ENCODE measurements at regions not wholly inside any gene's neighbourhood (a gene's known extent, or its start where the extent isn't known, plus 50 kb on each side); places are given as distances from the start of the nearest gene placed in this dataset.

DNA sequence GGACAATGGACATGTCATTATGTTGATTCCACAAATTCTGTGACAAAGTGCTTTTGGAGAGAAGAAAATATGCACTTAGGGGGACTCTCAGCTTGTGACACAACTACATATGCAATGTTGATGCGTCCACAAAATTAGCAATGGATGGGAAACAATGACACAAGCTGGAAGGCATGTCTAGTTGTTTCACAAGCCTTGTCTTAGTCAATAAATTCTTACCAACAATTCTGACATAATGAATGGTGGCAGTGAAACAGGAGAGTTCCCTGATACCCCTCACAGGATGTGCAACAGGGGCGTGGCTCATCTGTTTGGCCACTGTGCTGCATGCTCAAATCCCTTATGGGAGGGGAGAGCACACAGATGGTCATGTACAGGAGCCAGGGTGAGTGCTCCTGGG is 347.2 kb upstream of the DLGAP1 start:
- H3K79me2 ChIP-seq (ENCODE audit: insufficient read depth, low read length): no peaks in the 10 kb centered on the region
- H3F3A ChIP-seq (ENCODE audit: low read depth): no peaks in the 10 kb centered on the region
- no peak overlapping the region for H3K9ac ChIP-seq (ENCODE audit: low read depth, low read length, poor library complexity, severe bottlenecking)
- H3K27me3 ChIP-seq (ENCODE audit: insufficient read depth, low read length, poor library complexity, severe bottlenecking): no peaks in the 10 kb centered on the region
- H3K36me3 ChIP-seq (ENCODE audit: insufficient read depth, low read length): no peaks in the 10 kb centered on the region
- H3K9me3 ChIP-seq (ENCODE audit: insufficient read depth, low read depth, low read length): no peaks in the 10 kb centered on the region
- TF ChIP-seq, protein P1, sequence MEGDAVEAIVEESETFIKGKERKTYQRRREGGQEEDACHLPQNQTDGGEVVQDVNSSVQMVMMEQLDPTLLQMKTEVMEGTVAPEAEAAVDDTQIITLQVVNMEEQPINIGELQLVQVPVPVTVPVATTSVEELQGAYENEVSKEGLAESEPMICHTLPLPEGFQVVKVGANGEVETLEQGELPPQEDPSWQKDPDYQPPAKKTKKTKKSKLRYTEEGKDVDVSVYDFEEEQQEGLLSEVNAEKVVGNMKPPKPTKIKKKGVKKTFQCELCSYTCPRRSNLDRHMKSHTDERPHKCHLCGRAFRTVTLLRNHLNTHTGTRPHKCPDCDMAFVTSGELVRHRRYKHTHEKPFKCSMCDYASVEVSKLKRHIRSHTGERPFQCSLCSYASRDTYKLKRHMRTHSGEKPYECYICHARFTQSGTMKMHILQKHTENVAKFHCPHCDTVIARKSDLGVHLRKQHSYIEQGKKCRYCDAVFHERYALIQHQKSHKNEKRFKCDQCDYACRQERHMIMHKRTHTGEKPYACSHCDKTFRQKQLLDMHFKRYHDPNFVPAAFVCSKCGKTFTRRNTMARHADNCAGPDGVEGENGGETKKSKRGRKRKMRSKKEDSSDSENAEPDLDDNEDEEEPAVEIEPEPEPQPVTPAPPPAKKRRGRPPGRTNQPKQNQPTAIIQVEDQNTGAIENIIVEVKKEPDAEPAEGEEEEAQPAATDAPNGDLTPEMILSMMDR (conservative IDR thresholded peaks at IDR 0.05; ENCODE audit: low read length): no peak
- no peak for TF ChIP-seq EZH2phosphoT487 (IDR thresholded peaks at IDR 0.05; ENCODE audit: borderline replicate concordance)
- no peak overlapping the region for H3K4me2 ChIP-seq (ENCODE audit: low read depth, low read length, poor library complexity, severe bottlenecking)
- no peaks in the 10 kb centered on the region for H3K4me1 ChIP-seq (ENCODE audit: insufficient read depth, low read length, poor library complexity, severe bottlenecking)
- H3K4me3 ChIP-seq (ENCODE audit: low read length, poor library complexity, severe bottlenecking): no peak overlapping the region
- H2AFZ ChIP-seq (ENCODE audit: low read length): no peak overlapping the region
- no peaks in the 10 kb centered on the region for H3K9me2 ChIP-seq (replicated peaks; ENCODE audit: low read depth, low read length)
- H4K20me1 ChIP-seq (ENCODE audit: insufficient read depth, low read length, poor library complexity, severe bottlenecking): no peaks in the 10 kb centered on the region

DNA sequence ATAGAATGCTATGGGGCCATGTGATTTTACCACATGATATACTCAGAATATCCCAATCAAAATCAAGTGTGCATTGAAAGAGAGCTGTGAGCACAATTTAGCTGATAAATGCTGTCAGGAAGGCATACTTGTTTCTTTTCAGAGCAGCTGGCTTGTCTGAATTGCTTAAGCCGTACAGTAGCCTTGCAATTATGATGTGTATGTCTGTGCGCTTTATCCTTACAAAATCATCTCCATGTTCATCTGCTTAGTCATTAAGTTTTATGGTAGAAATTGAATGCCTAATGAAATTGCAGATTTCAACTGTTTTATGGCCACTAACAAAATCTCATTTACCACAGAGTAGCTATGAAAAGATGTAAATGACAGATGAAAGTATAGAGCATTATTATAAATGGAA is 346.0 kb upstream of the DLGAP1 start:
- H3K27me3 ChIP-seq (ENCODE audit: insufficient read depth, low read length, poor library complexity, severe bottlenecking): no peaks in the 10 kb centered on the region
- H3K9ac ChIP-seq (ENCODE audit: low read depth, low read length, poor library complexity, severe bottlenecking): no peak overlapping the region
- no peaks in the 10 kb centered on the region for H3K36me3 ChIP-seq (ENCODE audit: insufficient read depth, low read length)
- no peak for TF ChIP-seq EZH2phosphoT487 (IDR thresholded peaks at IDR 0.05; ENCODE audit: borderline replicate concordance)
- TF ChIP-seq, protein P1 (conservative IDR thresholded peaks at IDR 0.05; ENCODE audit: low read length): no peak
- H3K9me2 ChIP-seq (replicated peaks; ENCODE audit: low read depth, low read length): no peaks in the 10 kb centered on the region
- no peaks in the 10 kb centered on the region for H3K9me3 ChIP-seq (ENCODE audit: insufficient read depth, low read depth, low read length)
- no peaks in the 10 kb centered on the region for H3F3A ChIP-seq (ENCODE audit: low read depth)
- H3K79me2 ChIP-seq (ENCODE audit: insufficient read depth, low read length): no peaks in the 10 kb centered on the region
- no peak overlapping the region for H3K4me3 ChIP-seq (ENCODE audit: low read length, poor library complexity, severe bottlenecking)
- no peaks in the 10 kb centered on the region for H3K4me1 ChIP-seq (ENCODE audit: insufficient read depth, low read length, poor library complexity, severe bottlenecking)
- H3K4me2 ChIP-seq (ENCODE audit: low read depth, low read length, poor library complexity, severe bottlenecking): no peak overlapping the region
- H4K20me1 ChIP-seq (ENCODE audit: insufficient read depth, low read length, poor library complexity, severe bottlenecking): no peaks in the 10 kb centered on the region
- no peak overlapping the region for H2AFZ ChIP-seq (ENCODE audit: low read length)

DNA sequence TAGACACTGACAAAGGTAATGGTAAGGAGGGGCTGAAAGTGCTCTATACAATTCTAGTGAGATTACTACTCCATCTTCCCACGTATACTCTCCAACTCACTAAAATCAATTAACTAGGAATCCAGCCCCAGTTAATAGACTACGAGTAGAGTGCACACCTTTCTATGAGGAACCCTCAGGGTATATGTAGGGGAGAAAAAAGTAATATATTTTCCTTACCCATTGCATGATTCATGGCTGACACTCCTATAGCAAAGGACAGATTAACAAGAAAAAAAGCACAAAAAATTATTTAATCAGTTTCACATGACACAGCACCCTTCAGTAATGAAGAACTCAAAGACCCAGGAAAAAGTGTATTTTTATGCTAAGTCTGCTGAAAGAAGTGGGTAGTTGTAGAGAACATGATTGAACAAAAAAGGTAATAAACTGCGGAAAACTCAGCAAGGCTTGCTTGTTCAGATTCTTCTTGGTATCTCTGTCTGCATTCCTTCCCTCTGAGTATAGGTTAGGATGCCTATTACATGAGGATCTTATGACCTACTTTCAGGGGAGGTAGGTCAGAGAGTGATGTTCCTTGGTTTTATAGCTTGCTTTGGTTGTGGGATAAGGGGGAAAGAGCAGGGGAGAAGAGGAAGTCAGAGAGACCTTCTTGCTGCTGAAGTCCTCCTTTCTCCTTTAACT is 342.0 kb upstream of the DLGAP1 start:
- Histone ChIP-seq H3K9ac (ENCODE audit: low read depth, low read length, poor library complexity, severe bottlenecking) (no peak overlapping the region), H3K79me2 (ENCODE audit: insufficient read depth, low read length) (no peaks in the 10 kb centered on the region), H2AFZ (ENCODE audit: low read length) (no peak overlapping the region), H3K9me3 (ENCODE audit: insufficient read depth, low read depth, low read length) (no peaks in the 10 kb centered on the region), H3K4me3 (ENCODE audit: low read length, poor library complexity, severe bottlenecking) (no peak overlapping the region), H3K9me2 (replicated peaks; ENCODE audit: low read depth, low read length) (no peaks in the 10 kb centered on the region), H3K36me3 (ENCODE audit: insufficient read depth, low read length) (no peaks in the 10 kb centered on the region), H3F3A (ENCODE audit: low read depth) (no peaks in the 10 kb centered on the region), H3K4me1 (ENCODE audit: insufficient read depth, low read length, poor library complexity, severe bottlenecking) (no peaks in the 10 kb centered on the region), H3K4me2 (ENCODE audit: low read depth, low read length, poor library complexity, severe bottlenecking) (no peak overlapping the region), H3K27me3 (ENCODE audit: insufficient read depth, low read length, poor library complexity, severe bottlenecking) (no peaks in the 10 kb centered on the region), H4K20me1 (ENCODE audit: insufficient read depth, low read length, poor library complexity, severe bottlenecking) (no peaks in the 10 kb centered on the region)
- no peak for TF ChIP-seq EZH2phosphoT487 (IDR thresholded peaks at IDR 0.05; ENCODE audit: borderline replicate concordance)
- TF ChIP-seq, protein P1 (conservative IDR thresholded peaks at IDR 0.05; ENCODE audit: low read length): no peak
